ENCODE measurements at regions not wholly inside any gene's neighbourhood (a gene's known extent, or its start where the extent isn't known, plus 50 kb on each side); places are given as distances from the start of the nearest gene placed in this dataset.
"Not testable (repeated sequence)": the region's sequence is repeated elsewhere in the genome, so short reads cannot be mapped to it uniquely, and the experiment has no call there.

GRCh38 chr3:34449305-34449704 is 650.9 kb downstream of the PDCD6IP start:
- intact Hi-C loops (cut with micrococcal nuclease) = no loop called here

- intact Hi-C loops (cut with micrococcal nuclease) = no loop called here
Observed at GRCh38 chr3:34463414-34463813, 665.0 kb downstream of the PDCD6IP start.

DNA sequence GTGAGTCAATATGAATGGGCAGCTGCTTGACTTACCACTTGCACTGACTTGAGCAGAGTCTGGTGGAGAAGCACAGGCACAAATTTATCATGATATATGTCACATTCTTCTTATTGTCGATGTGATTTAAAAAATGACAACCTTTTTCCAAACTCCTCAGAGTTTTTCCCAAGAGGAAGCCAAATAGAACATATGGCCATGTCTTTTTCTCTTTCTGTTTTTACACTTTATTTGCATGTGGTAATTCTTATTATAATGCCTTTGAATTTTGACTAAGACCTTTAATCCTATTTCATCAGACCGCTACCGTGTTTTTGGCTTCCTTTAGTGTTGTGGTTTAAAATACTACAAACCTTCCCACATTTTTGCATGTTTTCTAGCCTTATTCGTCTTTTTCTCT is 666.2 kb downstream of the PDCD6IP start:
- intact Hi-C loops (cut with micrococcal nuclease) = no loop called here

DNA sequence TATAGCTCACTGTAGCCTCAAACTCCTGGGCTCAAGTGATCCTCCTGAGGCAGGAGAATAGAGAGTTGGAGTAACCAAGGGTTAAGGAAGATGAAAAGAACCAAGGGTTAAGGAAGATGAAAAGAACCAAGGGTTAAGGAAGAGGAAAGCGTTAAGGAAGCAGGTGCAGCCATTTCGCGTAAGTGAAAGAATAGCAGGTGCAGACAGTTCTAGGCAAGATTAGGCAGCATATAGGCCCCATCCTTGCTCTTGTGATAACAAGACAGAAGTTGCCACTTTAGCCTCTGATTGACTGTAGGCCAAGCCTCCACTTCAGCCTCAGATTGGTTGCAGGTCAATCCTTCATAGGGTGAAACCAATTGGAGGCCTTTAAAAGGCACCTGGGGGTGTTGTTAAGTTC is 677.4 kb downstream of the PDCD6IP start:
- intact Hi-C loops (cut with micrococcal nuclease) = no loop called here

- intact Hi-C loops (cut with micrococcal nuclease) = no loop called here
Observed at GRCh38 chr3:34483311-34483887, 685.0 kb downstream of the PDCD6IP start.

- intact Hi-C loops (cut with micrococcal nuclease) = no loop called here
Observed at GRCh38 chr3:34504366-34504765, 705.9 kb downstream of the PDCD6IP start.

- intact Hi-C loops (cut with micrococcal nuclease) = no loop called here
Observed at GRCh38 chr3:34504775-34505174, 706.3 kb downstream of the PDCD6IP start.

- intact Hi-C loops (cut with micrococcal nuclease) = no loop called here
Observed at GRCh38 chr3:34508732-34509131, 710.3 kb downstream of the PDCD6IP start.

DNA sequence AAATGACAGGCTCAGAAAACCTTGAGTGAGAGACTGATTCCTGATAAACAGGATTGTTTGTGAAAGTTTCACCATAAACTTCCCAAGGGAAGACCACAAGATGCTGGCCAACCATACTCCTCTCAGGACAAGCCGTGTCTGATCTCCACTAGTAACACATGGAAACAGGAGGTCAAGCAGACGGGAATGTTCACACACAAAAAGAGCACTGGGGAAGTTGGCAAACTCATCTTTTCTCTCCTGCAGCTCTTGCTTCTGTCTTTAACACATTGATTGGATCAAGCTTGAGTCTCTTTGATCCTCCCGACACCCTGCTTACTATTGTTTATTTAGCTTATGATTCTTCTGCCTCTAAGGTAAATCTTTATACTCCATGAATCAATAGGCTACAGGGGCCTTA is 713.5 kb downstream of the PDCD6IP start:
- intact Hi-C loops (cut with micrococcal nuclease) = no loop called here

- intact Hi-C loops (cut with micrococcal nuclease) = not testable (repeated sequence)
Observed at GRCh38 chr3:34519008-34519407, 720.6 kb downstream of the PDCD6IP start.

DNA sequence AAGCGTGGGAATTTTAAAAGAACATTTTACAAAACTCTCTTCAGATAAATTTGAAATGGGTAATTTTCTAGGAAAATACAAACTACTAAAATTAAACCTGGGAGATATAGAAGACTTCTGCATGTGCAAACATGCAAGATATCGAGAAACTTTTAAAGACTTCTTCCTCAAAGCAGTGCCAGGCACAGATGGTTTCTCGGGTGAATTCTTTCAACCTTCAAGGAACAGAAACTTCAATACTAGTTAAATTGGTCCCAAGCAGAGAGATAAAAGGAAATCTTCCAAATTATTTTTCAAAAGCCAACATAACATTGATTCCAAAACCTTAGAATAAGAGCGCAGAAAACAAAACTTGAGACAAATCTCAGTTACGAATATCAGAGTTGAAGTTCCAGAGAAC is 732.7 kb downstream of the PDCD6IP start:
- intact Hi-C loops (cut with micrococcal nuclease) = no loop called here

DNA sequence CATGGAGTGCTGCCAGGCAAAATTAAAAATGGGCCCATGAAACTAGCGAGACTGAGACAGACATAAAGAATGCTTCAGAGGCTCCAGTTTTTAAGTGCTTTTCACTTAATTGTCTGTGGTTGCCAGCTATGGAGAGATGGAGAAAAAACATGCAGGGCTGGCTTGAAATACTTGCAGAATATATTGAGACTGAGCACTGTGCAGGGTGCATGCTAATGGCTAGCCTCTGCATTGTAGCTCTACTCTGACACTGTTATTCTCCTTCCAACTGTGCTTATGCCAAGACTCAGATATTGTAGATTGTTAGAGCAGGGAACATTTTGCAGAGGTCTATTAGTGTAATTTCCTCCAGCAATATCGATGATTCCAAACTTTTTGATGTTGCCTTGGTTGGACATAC is 735.0 kb downstream of the PDCD6IP start:
- intact Hi-C loops (cut with micrococcal nuclease) = no loop called here

- intact Hi-C loops (cut with micrococcal nuclease) = no loop called here
Observed at GRCh38 chr3:34534013-34534412, 735.6 kb downstream of the PDCD6IP start.

- intact Hi-C loops (cut with micrococcal nuclease) = no loop called here
Observed at GRCh38 chr3:34544136-34544535, 745.7 kb downstream of the PDCD6IP start.

DNA sequence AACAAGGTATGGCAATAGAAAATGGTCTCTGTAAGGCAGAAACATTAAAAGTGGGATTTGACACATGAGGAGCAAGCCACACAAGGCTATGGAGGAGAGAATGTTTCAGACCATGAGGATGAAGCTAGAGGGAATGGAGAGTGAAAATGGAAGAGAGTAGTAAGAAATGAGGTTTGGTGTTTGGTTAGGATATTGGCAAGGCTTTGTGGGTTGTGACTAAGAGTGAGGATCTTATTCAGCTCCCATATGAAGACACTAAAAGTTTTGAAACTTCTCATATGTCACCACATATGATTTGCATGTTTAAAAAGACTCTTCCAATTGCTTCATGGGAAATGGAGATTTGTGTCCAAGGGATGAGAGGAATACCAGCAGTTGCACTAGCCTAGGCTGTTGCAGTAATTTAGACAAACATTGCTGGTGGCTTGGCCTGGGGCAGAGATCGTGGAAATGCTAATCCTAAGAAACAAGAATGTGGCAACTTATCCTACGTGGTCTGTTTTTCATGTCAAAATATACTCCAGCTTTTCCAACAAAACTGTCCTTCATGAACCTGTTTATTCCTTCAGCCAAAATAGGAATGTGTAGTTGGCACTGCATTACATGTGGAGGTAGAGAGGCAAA is 749.0 kb downstream of the PDCD6IP start:
- intact Hi-C loops (cut with micrococcal nuclease) = no loop called here

DNA sequence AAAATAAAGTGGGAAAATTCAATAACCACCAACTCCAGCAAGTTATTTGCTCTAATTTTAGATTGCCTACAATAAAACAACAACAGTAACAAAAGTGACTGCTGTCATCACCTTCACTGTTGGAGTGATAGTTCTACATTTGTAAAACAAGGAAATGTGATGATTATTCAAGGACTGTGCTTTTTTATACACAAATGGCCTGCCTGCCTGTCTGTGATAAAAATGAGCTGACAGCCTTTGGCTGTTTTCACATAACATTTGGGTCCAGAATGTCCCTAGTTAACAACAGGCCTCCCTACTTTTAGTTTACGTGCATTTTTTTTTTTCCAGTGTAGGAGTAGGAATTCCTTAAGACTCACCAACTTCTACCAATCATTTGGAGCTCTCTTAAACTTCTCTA is 768.8 kb downstream of the PDCD6IP start:
- intact Hi-C loops (cut with micrococcal nuclease) = no loop called here

DNA sequence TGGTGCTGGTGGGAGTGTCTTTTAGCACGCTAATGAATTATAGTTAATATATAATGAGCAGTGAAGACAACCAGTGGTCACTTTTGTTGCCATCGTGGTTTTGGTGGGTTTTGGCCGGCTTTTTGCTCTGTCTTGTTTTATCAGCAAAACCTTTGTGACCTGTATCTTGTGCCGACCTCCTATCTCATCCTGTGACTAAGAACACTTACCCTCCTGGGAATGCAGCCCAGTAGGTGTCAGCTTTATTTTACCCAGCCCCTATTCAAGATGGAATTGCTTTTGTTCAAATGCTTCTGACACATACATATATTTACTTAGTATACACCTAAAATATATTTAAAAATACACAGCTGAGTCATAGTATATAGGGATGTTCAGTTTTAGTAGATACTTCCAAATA is 770.3 kb downstream of the PDCD6IP start:
- intact Hi-C loops (cut with micrococcal nuclease) = no loop called here

DNA sequence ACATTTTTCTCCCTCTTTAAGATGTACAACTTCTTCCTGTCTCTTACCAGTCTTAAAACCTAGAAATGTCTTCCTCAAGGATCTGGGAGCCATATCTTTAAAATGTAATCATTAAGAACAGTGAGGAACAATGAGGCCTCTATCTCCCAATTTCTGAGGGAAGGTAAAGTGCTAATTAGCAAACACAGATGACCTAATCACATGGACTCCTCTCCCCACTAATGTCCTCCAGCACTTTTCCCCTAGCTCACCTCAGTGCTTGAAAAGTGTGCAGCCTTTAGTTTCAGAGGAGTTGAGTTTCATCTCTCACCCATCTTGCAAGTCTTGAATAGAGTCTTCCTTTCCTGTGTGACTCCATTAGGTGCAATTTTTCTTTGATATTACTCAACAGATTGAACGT is 771.0 kb downstream of the PDCD6IP start:
- intact Hi-C loops (cut with micrococcal nuclease) = no loop called here

DNA sequence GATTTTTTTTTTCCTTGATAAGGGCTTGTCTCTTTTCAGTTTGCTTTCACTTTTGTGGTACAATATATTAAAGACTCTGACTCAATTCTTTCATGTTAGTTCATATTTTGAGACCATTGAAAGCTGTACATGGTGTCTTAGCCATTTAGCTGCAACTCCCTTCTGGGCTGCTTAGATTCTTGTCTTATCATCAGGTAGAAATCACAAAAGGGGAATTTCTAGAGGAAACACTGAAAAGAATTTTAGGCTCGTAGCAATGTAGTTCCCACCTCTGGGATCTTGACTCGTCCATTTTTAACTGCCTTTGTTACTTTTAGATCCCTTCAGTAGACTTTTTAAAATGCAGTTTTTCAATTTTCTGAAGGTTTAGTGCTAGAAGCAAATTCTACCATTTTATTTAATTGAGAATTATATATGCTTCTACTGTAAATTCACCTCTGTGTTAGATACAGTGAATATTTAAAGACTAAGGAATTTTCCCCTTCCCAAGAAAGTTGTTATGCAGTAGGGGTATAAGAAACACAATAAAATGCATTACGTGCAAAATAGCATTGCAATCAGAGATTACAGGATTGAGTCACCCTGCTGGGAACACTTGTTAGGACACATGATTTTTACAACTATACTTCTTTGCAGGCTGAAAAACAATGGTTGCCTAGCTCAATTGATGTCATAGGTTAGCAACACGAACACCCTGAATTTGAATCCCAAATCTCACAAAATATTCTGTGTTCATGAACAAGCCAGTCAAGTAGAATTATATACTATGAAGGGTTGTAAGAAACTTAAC is 772.7 kb downstream of the PDCD6IP start:
- intact Hi-C loops (cut with micrococcal nuclease) = no loop called here

GRCh38 chr3:34571714-34572113 is 773.3 kb downstream of the PDCD6IP start:
- intact Hi-C loops (cut with micrococcal nuclease) = no loop called here

DNA sequence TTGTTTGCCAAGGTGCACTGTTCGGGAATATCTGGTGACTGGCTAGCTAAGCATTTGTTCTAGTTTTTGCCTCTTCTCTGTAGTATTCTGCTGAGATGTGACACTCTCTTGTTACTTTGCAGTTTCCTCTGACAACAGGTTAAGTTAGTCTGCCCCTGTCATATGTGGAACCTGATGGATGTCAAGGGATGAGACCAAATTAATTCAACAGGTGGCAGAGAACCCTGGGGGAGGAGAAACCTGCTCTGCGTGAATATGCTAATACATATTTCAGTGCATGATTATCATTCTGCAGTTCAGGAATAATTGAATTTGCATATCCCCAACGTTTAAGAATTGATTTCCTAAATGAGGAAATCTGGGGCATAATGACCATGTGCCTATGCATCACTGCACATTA is 777.3 kb downstream of the PDCD6IP start:
- intact Hi-C loops (cut with micrococcal nuclease) = no loop called here

- intact Hi-C loops (cut with micrococcal nuclease) = no loop called here
Observed at GRCh38 chr3:34582055-34582454, 783.6 kb downstream of the PDCD6IP start.

GRCh38 chr3:34583451-34583850 is 785.0 kb downstream of the PDCD6IP start:
- intact Hi-C loops (cut with micrococcal nuclease) = no loop called here

Measured in T-helper 1 cell treated with Interleukin-12 subunit alpha and Interleukin-12 subunit beta and Interleukin-4 antibody, amounts not matched to agents 30 ng/mL and 1 ng/mL, for 36 hours (primary cell).